SK-N-SH (cell line): ENCODE measurements at regions not wholly inside any gene's neighbourhood (a gene's known extent, or its start where the extent isn't known, plus 50 kb on each side); places are given as distances from the start of the nearest gene placed in this dataset.

Source experiments
- CTCF ChIP-seq: fragments of 200-600 bp; sonication (generic); IDR thresholded peaks from 2 replicates; pipeline ENCODE4 v1.6.1; 2017; ENCODE audit warnings: antibody characterized with exemption, mild to moderate bottlenecking, moderate library complexity
- GABPA ChIP-seq: IDR thresholded peaks from 2 replicates; pipeline ENCODE4 v1.4.0; 2012; ENCODE audit warnings: low read depth, mild to moderate bottlenecking
- POLR2AphosphoS5 ChIP-seq: IDR thresholded peaks from 2 replicates; pipeline ENCODE4 v1.6.1; 2012; ENCODE audit warnings: low read depth, low read length
- RAD21 ChIP-seq: IDR thresholded peaks from 2 replicates; pipeline ENCODE4 v1.6.1; 2012; ENCODE audit warnings: mild to moderate bottlenecking, low read length

GRCh38 chr13:63625869-63626268 is 2210.2 kb upstream of the PCDH20 start:
- TF ChIP-seq CTCF (no peak), POLR2AphosphoS5 (no peak), GABPA (no peak), RAD21 (no peak)
